T-cell (primary cell): ENCODE measurements at regions not wholly inside any gene's neighbourhood (a gene's known extent, or its start where the extent isn't known, plus 50 kb on each side); places are given as distances from the start of the nearest gene placed in this dataset.

Experiments
- ATAC-seq, 4 experiments: fragments of 200-7000 bp in 3 of 4; fragments of 150-1000 bp in 1 of 4; cut with Tn5 transposase; replicated peaks in 1 of 4; 1 replicate in 3 of 4; 2 replicates in 1 of 4; pipeline ENCODE4 v1.10.0; 2021; ENCODE audit warnings: moderate library complexity in 3 of 4, mild to moderate bottlenecking in 2 of 4, moderate number of reproducible peaks in 1 of 4
- CTCF ChIA-PET, 2 donors: fragments of 300-600 bp; sonication (Branson Sonifier 250); formaldehyde crosslinking; loops; one replicate each; lab custom pipeline; 2022; ENCODE audit warnings: antibody characterized with exemption in 2 of 2; lab: Charles Lee
- POLR2A ChIA-PET, 2 donors: fragments of 300-600 bp; sonication (Branson Sonifier 250); formaldehyde crosslinking; loops; one replicate each; lab custom pipeline; 2022; ENCODE audit warnings: antibody characterized with exemption in 2 of 2; lab: Charles Lee
- DNase-seq, 35 experiments: peaks; one replicate each; pipeline versions ENCODE4 v3.0.0 to v3.0.0-alpha.2; 2013 to 2023
- H3K27ac ChIP-seq: one replicate; pipeline ENCODE4 v1.5.1; 2013; ENCODE audit warnings: low read length
- H3K27me3 ChIP-seq, 2 experiments: replicated peaks in 1 of 2; 1 replicate in 1 of 2; 2 replicates in 1 of 2; pipeline versions ENCODE4 v1.6.1 to v1.7.0; 2013; ENCODE audit warnings: low read length in 1 of 2, mixed read lengths in 1 of 2; ENCODE audit not compliant: control insufficient read depth in 2 of 2, insufficient read depth in 2 of 2; ENCODE audit errors: extremely low read depth in 1 of 2
- H3K36me3 ChIP-seq, 2 donors: 1 replicate in 1 of 2; 2 replicates in 1 of 2; pipeline versions ENCODE4 v1.6.1 to v1.7.0; 2013; ENCODE audit warnings: low read length in 1 of 2; ENCODE audit not compliant: control insufficient read depth in 2 of 2, insufficient read depth in 1 of 2; ENCODE audit errors: extremely low read depth in 1 of 2
- H3K4me1 ChIP-seq, 2 experiments: 1 replicate in 1 of 2; 2 replicates in 1 of 2; pipeline versions ENCODE4 v1.6.1 to v1.7.0; 2013; ENCODE audit warnings: low read length in 2 of 2, mixed read lengths in 1 of 2; ENCODE audit not compliant: insufficient read depth in 2 of 2, control insufficient read depth in 1 of 2; ENCODE audit errors: extremely low read depth in 1 of 2
- H3K4me3 ChIP-seq, 2 donors: 1 replicate in 1 of 2; 2 replicates in 1 of 2; pipeline versions ENCODE4 v1.5.1 to v1.7.0; 2013; ENCODE audit warnings: mild to moderate bottlenecking in 2 of 2, low read length in 1 of 2, moderate library complexity in 1 of 2; ENCODE audit not compliant: control insufficient read depth in 1 of 2; ENCODE audit errors: extremely low read depth in 1 of 2
- H3K9me3 ChIP-seq: 2 replicates; pipeline ENCODE4 v1.7.0; 2013
- H3K27ac Mint-ChIP-seq, 2 donors: one replicate each; pipeline ENCODE4 v1.8.0; 2020 to 2021; ENCODE audit warnings: mild to moderate bottlenecking in 2 of 2, mixed read lengths in 2 of 2
- H3K27me3 Mint-ChIP-seq, 2 donors: one replicate each; pipeline ENCODE4 v1.8.0; 2021 to 2022; ENCODE audit warnings: mixed read lengths in 2 of 2
- H3K36me3 Mint-ChIP-seq: one replicate; pipeline ENCODE4 v1.8.0; 2021; ENCODE audit warnings: mixed read lengths
- H3K4me1 Mint-ChIP-seq, 3 donors: one replicate each; pipeline ENCODE4 v1.8.0; 2020 to 2022; ENCODE audit warnings: mixed read lengths in 3 of 3, mild to moderate bottlenecking in 1 of 3
- H3K4me3 Mint-ChIP-seq, 3 donors: one replicate each; pipeline ENCODE4 v1.8.0; 2020 to 2022; ENCODE audit warnings: mild to moderate bottlenecking in 3 of 3, mixed read lengths in 3 of 3, moderate library complexity in 3 of 3
- H3K9me3 Mint-ChIP-seq, 3 donors: one replicate each; pipeline ENCODE4 v1.8.0; 2020 to 2022; ENCODE audit warnings: mixed read lengths in 3 of 3
- WGBS: methylation state at CpG from one replicate; pipeline ENCODE4 v1.1.5; 2013; ENCODE audit warnings: missing lambda C conversion rate; ENCODE audit not compliant: insufficient coverage; 5-methylcytosine and 5-hydroxymethylcytosine counted together

- peaks cover 0 to 4% (median 2%) of the 10 kb centered on the region in 3 donors for H3K9me3 Mint-ChIP-seq
- H3K27ac ChIP-seq = no peak overlapping the region
- CTCF ChIA-PET = no interaction called here
Measured at GRCh38 chr17:13087802-13088201, 70.0 kb upstream of the ELAC2 start.

GRCh38 chr17:13086142-13086769 lies 68.4 kb upstream of the ELAC2 start:
- no peak overlapping the region for H3K4me3 Mint-ChIP-seq

More at GRCh38 chr17:13087802-13088201, 70.0 kb upstream of the ELAC2 start:
- Mint-ChIP-seq H3K4me1 (peaks cover 13 to 23% (median 14%) of the 10 kb centered on the region in 3 donors), H3K27ac (no peak overlapping the region), H3K27me3 (peaks cover 6 to 11% of the 10 kb centered on the region in 2 donors), H3K4me3 (no peak overlapping the region), H3K36me3 (no peaks in the 10 kb centered on the region)
- no peaks in the 10 kb centered on the region for H3K9me3 ChIP-seq
- POLR2A ChIA-PET = no interaction called here
- 100% methylated on average over 1 of the region's 3 CpGs for whole genome bisulfite sequencing
- no peaks in the 10 kb centered on the region for H3K36me3 ChIP-seq
- H3K27me3 ChIP-seq = peaks cover 0 to 9% of the 10 kb centered on the region in 2 experiments
- H3K4me1 ChIP-seq = no peaks in the 10 kb centered on the region
- no peak overlapping the region for H3K4me3 ChIP-seq
- DNase-seq (no peak), ATAC-seq (no peak)

GRCh38 chr17:13085578-13085977 lies 67.8 kb upstream of the ELAC2 start:
- H3K4me1 ChIP-seq = no peaks in the 10 kb centered on the region
- no CpG with 5 or more reads among the region's 2 CpGs for WGBS
- H3K27me3 ChIP-seq = peaks cover 0 to 9% of the 10 kb centered on the region in 2 experiments
- Mint-ChIP-seq H3K36me3 (no peaks in the 10 kb centered on the region), H3K4me1 (peaks cover 13 to 23% (median 14%) of the 10 kb centered on the region in 3 donors), H3K27ac (no peak overlapping the region), H3K4me3 (no peak overlapping the region), H3K9me3 (peaks cover 0 to 12% (median 7%) of the 10 kb centered on the region in 3 donors), H3K27me3 (peaks cover 6 to 7% of the 10 kb centered on the region in 2 donors)
- no peaks in the 10 kb centered on the region for H3K9me3 ChIP-seq
- H3K27ac ChIP-seq = no peak overlapping the region
- DNase-seq = no peak
- H3K4me3 ChIP-seq = no peak overlapping the region
- POLR2A ChIA-PET = no interaction called here
- CTCF ChIA-PET = no interaction called here
- ATAC-seq = no peak
- H3K36me3 ChIP-seq = no peaks in the 10 kb centered on the region

More at GRCh38 chr17:13086142-13086769, 68.4 kb upstream of the ELAC2 start:
- Mint-ChIP-seq H3K9me3 (peaks cover 0 to 12% (median 7%) of the 10 kb centered on the region in 3 donors), H3K27me3 (peaks cover 6 to 11% of the 10 kb centered on the region in 2 donors), H3K4me1 (peaks cover 13 to 23% (median 14%) of the 10 kb centered on the region in 3 donors), H3K27ac (no peak overlapping the region), H3K36me3 (no peaks in the 10 kb centered on the region)
- Histone ChIP-seq H3K27ac (no peak overlapping the region), H3K9me3 (no peaks in the 10 kb centered on the region), H3K4me3 (no peak overlapping the region), H3K4me1 (no peaks in the 10 kb centered on the region), H3K36me3 (no peaks in the 10 kb centered on the region), H3K27me3 (peaks cover 0 to 9% of the 10 kb centered on the region in 2 experiments)
- WGBS = 60% methylated on average over 7 of the region's 11 CpGs
- POLR2A ChIA-PET = no interaction called here
- CTCF ChIA-PET = no interaction called here
- DNase-seq (no peak), ATAC-seq (no peak)

- Histone ChIP-seq H3K27ac (no peak overlapping the region), H3K4me1 (no peaks in the 10 kb centered on the region), H3K9me3 (no peaks in the 10 kb centered on the region), H3K4me3 (no peak overlapping the region), H3K27me3 (peaks cover 0 to 9% of the 10 kb centered on the region in 2 experiments), H3K36me3 (no peaks in the 10 kb centered on the region)
- no peak for ATAC-seq
- H3K36me3 Mint-ChIP-seq = no peaks in the 10 kb centered on the region
- peak overlapping the region in 1 of 3 donors; percentile 22 for H3K4me3 Mint-ChIP-seq
- ChIA-PET POLR2A (no interaction called here), CTCF (no interaction called here)
- DNase-seq = no peak
- no CpG with 5 or more reads among the region's 3 CpGs for WGBS
- H3K9me3 Mint-ChIP-seq = peaks cover 0 to 12% (median 7%) of the 10 kb centered on the region in 3 donors
- H3K27ac Mint-ChIP-seq = peak overlapping the region; percentile 74 to 81
- peaks cover 6 to 7% of the 10 kb centered on the region in 2 donors for H3K27me3 Mint-ChIP-seq
- H3K4me1 Mint-ChIP-seq = peaks cover 13 to 23% (median 14%) of the 10 kb centered on the region in 3 donors
Measured at GRCh38 chr17:13084420-13084819, 66.6 kb upstream of the ELAC2 start.

GRCh38 chr17:13078591-13079385 lies 61.0 kb upstream of the ELAC2 start:
- ATAC-seq = no peak
- H3K4me3 ChIP-seq = no peak overlapping the region
- no peak overlapping the region for H3K4me3 Mint-ChIP-seq
- no peak for DNase-seq
- 74% methylated on average over 4 of the region's 12 CpGs for WGBS
- peaks cover 0 to 12% (median 7%) of the 10 kb centered on the region in 3 donors for H3K9me3 Mint-ChIP-seq
- peaks cover 0 to 6% (median 0%) of the 10 kb centered on the region in 3 donors for H3K4me1 Mint-ChIP-seq
- H3K27me3 Mint-ChIP-seq = peaks cover 0 to 2% of the 10 kb centered on the region in 2 donors
- H3K36me3 ChIP-seq = no peaks in the 10 kb centered on the region
- no peak overlapping the region for H3K27ac ChIP-seq
- no peaks in the 10 kb centered on the region for H3K27me3 ChIP-seq
- ChIA-PET POLR2A (no interaction called here), CTCF (no interaction called here)
- no peak overlapping the region for H3K27ac Mint-ChIP-seq
- H3K4me1 ChIP-seq = no peaks in the 10 kb centered on the region
- no peaks in the 10 kb centered on the region for H3K36me3 Mint-ChIP-seq
- no peaks in the 10 kb centered on the region for H3K9me3 ChIP-seq

- Mint-ChIP-seq H3K27me3 (peaks cover 3 to 14% of the 10 kb centered on the region in 2 donors), H3K27ac (no peak overlapping the region), H3K36me3 (no peaks in the 10 kb centered on the region), H3K9me3 (peaks cover 0 to 3% (median 0%) of the 10 kb centered on the region in 3 donors), H3K4me1 (no peaks in the 10 kb centered on the region), H3K4me3 (no peak overlapping the region)
- no peaks in the 10 kb centered on the region for H3K36me3 ChIP-seq
- 100% methylated on average over 1 of the region's 4 CpGs for WGBS
- ATAC-seq = no peak
- POLR2A ChIA-PET = no interaction called here
- H3K27ac ChIP-seq = no peak overlapping the region
- no peak for DNase-seq
- CTCF ChIA-PET = no interaction called here
- no peaks in the 10 kb centered on the region for H3K27me3 ChIP-seq
- H3K4me3 ChIP-seq = no peak overlapping the region
- no peaks in the 10 kb centered on the region for H3K4me1 ChIP-seq
- H3K9me3 ChIP-seq = no peaks in the 10 kb centered on the region
Measured at GRCh38 chr17:13076905-13077304, 59.1 kb upstream of the ELAC2 start.
